Ishikawa (cell line): ENCODE measurements at regions not wholly inside any gene's neighbourhood (a gene's known extent, or its start where the extent isn't known, plus 50 kb on each side); places are given as distances from the start of the nearest gene placed in this dataset.

Experiments used
- CEBPB ChIP-seq: IDR thresholded peaks from 2 replicates; pipeline ENCODE4 v1.6.1; 2012
- CREB1 ChIP-seq: IDR thresholded peaks from 2 replicates; pipeline ENCODE4 v1.6.1; 2012; ENCODE audit warnings: low read depth
- EGR1 ChIP-seq: IDR thresholded peaks from 2 replicates; pipeline ENCODE4 v1.6.1; 2012
- EP300 ChIP-seq: IDR thresholded peaks from 2 replicates; pipeline ENCODE4 v1.6.1; 2012; ENCODE audit warnings: borderline replicate concordance
- FOXM1 ChIP-seq: IDR thresholded peaks from 2 replicates; pipeline ENCODE4 v1.6.1; 2012; ENCODE audit warnings: low read depth, borderline replicate concordance
- MAX ChIP-seq: IDR thresholded peaks from 2 replicates; pipeline ENCODE4 v1.6.1; 2012
- NFIC ChIP-seq: IDR thresholded peaks from 2 replicates; pipeline ENCODE4 v1.6.1; 2012
- RAD21 ChIP-seq: IDR thresholded peaks from 2 replicates; pipeline ENCODE4 v1.6.1; 2012; ENCODE audit warnings: low read depth
- REST ChIP-seq: IDR thresholded peaks from 2 replicates; pipeline ENCODE4 v1.6.1; 2012; ENCODE audit warnings: low read depth, mild to moderate bottlenecking
- TAF1 ChIP-seq: IDR thresholded peaks from 2 replicates; pipeline ENCODE4 v1.6.1; 2012; ENCODE audit warnings: low read depth, mild to moderate bottlenecking
- TCF12 ChIP-seq: IDR thresholded peaks from 2 replicates; pipeline ENCODE4 v1.6.1; 2012; ENCODE audit warnings: low read depth
- TEAD4 ChIP-seq: IDR thresholded peaks from 2 replicates; pipeline ENCODE4 v1.6.1; 2012
- YY1 ChIP-seq: IDR thresholded peaks from 2 replicates; pipeline ENCODE4 v1.6.1; 2012; ENCODE audit warnings: low read depth
- ZBTB7A ChIP-seq: IDR thresholded peaks from 2 replicates; pipeline ENCODE4 v1.6.1; 2012; ENCODE audit warnings: low read depth
- TF ChIP-seq, protein P1 (sequence below): IDR thresholded peaks from 2 replicates; pipeline ENCODE4 v1.6.1; 2012

DNA sequence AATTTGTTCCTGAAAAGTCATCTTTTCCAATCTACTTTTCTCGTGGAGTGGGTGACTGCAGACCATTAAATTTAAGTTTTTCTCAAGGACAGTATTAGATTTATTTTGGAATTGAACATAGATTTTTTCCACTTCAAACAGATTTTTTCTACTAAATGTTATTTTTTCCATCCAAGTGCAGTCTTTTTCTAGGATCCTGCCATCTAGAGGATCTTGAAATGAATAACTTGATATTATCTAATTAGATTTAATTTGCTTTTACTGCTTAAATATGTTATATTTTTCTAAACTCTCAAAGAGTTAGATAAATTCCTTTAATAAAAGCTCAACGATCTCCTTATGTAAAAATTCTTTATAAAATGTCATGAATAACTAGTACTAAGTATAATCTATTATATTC is 136.9 kb upstream of the PRR16 start:
- TF ChIP-seq TCF12 (no peak), TAF1 (no peak), FOXM1 (no peak), TEAD4 (no peak), NFIC (no peak), YY1 (no peak), CREB1 (no peak), EP300 (no peak), REST (no peak), CEBPB (no peak)

DNA sequence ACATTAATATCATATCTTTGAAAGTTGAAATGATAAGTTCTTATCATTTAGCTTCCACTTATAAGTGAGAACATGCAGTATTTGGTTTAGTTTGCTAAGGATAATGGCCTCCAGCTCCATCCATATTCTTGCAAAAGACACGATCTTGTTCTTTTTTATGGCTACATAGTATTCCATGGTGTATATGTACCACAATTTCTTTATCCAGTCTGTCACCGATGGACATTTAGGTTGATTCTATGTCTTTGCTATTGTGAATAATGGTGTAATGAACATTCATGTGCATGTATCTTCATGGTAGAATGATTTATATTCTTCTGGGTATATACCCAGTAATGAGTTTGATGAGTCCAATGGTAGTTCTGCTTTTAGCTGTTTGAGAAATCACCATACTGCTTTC is 135.0 kb upstream of the PRR16 start:
- no peak for TF ChIP-seq YY1
- TF ChIP-seq FOXM1, result no peak
- TF ChIP-seq, protein P1, sequence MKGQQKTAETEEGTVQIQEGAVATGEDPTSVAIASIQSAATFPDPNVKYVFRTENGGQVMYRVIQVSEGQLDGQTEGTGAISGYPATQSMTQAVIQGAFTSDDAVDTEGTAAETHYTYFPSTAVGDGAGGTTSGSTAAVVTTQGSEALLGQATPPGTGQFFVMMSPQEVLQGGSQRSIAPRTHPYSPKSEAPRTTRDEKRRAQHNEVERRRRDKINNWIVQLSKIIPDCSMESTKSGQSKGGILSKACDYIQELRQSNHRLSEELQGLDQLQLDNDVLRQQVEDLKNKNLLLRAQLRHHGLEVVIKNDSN, result no peak
- no peak for TF ChIP-seq CEBPB
- no peak for TF ChIP-seq RAD21
- TF ChIP-seq TAF1, result no peak
- TF ChIP-seq EP300, result no peak

DNA sequence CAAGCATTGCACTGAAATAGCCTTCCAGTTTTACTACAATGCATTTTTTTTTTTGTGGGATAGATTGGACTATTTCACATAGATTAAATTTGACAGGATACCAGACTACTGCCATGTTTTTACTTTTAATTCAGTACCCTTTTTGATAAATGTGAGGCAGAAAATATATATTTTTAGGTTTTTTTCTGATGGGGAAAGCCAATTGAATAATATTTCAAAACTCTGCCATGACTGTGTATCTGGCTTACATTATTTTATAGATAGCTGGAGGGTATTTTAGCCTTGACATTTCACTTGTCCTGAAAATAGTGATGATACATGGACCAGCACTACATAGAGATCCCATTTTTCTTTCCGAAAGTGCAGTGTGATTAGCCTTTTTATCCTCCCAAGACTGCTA is 133.5 kb upstream of the PRR16 start:
- TF ChIP-seq TAF1, result no peak
- TF ChIP-seq EP300, result no peak
- TF ChIP-seq TEAD4, result no peak
- TF ChIP-seq NFIC, result no peak
- TF ChIP-seq YY1, result no peak
- no peak for TF ChIP-seq ZBTB7A
- TF ChIP-seq CREB1, result no peak
- TF ChIP-seq FOXM1, result no peak
- no peak for TF ChIP-seq CEBPB

DNA sequence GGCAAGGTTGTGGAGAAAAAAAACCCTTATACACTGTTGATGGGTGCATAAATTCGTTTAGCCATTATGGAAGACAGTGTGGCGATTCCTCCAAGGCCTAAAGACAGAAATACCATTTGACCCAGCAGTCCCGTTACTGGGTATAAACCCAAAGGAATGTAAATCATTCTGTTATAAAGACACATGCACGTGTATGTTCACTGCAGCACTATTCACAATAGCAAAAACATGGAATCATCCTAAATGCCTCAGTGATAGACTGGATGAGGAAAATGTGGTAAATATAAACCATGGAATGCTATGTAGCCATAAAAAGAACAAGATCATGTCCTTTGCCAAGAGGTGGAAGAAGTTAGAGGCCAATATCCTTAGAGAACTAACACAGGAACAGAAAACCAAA is 119.9 kb upstream of the PRR16 start:
- TF ChIP-seq EGR1 (no peak), CREB1 (no peak), EP300 (no peak), TAF1 (no peak), TEAD4 (no peak), NFIC (no peak), ZBTB7A (no peak), RAD21 (no peak), CEBPB (no peak), YY1 (no peak)

GRCh38 chr5:120345947-120346346 is 118.2 kb upstream of the PRR16 start:
- TF ChIP-seq RAD21 (no peak), TEAD4 (no peak), CEBPB (no peak), NFIC (no peak), YY1 (no peak), TCF12 (no peak), EP300 (no peak), MAX (no peak), EGR1 (no peak), FOXM1 (no peak), ZBTB7A (no peak), TAF1 (no peak), CREB1 (no peak), REST (no peak)
- TF ChIP-seq, protein P1, result no peak

DNA sequence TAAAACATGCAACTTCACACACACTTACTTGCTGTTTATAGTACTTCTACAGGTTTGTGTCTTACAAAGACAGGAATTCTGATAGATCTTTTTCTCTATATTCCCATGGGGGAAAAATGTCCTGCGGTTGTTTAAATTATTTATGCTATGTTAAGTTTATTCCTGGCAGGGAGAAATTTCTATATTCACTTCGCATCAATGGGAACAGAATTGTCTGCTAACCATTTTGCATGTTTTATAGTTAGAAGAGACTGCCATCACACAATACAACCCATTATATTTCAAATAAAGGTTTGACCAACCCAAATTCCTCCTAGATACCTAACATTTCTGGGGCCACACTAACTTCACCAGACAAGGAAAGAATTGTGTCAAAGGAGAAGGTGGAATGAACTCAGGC is 110.0 kb upstream of the PRR16 start:
- TF ChIP-seq TEAD4 (no peak), MAX (no peak), EP300 (no peak), EGR1 (no peak), CEBPB (no peak), FOXM1 (no peak), RAD21 (no peak), TAF1 (no peak), CREB1 (no peak), ZBTB7A (no peak), TCF12 (no peak), NFIC (no peak), YY1 (no peak), REST (no peak)
- TF ChIP-seq, protein P1, result no peak
